Right lobe of liver (tissue), 4 donors: ENCODE measurements at regions not wholly inside any gene's neighbourhood (a gene's known extent, or its start where the extent isn't known, plus 50 kb on each side); places are given as distances from the start of the nearest gene placed in this dataset.

Experiments
- POLR2A ChIP-seq: fragments of 450-650 bp; IDR thresholded peaks from one replicate; pipeline ENCODE4 v1.6.1; 2017; ENCODE audit warnings: antibody characterized with exemption, mild to moderate bottlenecking
- TF ChIP-seq, protein P1 (sequence below), 4 donors: fragments of 200-600 bp in 3 of 4; fragments of 450-650 bp in 1 of 4; IDR thresholded peaks; one replicate each; pipeline versions ENCODE4 v1.5.1 to v1.8.0; 2016 to 2022; ENCODE audit warnings: antibody characterized with exemption in 4 of 4, mild to moderate bottlenecking in 2 of 4
- donor health status: DM: no; HTN: no; CAD: no.
- donor health status: DM: no; HTN: no; CAD: no.
- donor health status: DM: no; HTN: yes; CAD: no.

DNA sequence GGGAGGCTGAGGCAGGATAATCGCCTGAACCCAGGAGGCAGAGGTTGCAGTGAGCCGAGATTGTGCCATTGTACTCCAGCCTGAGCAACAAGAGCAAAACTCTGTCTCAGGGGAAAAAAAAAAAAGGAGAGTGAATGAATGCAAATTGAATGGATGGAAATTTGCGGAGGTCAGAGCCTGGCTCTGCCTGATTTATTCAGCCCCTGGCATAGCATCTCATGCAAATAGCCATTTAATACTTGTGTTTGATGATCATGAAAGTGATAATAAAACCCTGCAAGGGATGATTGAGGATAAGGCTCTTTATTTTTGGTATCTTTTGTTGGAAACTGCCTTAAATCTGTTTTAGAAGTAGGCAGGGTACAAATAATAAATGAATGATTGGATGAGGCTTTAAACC is 133.0 kb upstream of the SEMA6D start:
- TF ChIP-seq, protein P1, sequence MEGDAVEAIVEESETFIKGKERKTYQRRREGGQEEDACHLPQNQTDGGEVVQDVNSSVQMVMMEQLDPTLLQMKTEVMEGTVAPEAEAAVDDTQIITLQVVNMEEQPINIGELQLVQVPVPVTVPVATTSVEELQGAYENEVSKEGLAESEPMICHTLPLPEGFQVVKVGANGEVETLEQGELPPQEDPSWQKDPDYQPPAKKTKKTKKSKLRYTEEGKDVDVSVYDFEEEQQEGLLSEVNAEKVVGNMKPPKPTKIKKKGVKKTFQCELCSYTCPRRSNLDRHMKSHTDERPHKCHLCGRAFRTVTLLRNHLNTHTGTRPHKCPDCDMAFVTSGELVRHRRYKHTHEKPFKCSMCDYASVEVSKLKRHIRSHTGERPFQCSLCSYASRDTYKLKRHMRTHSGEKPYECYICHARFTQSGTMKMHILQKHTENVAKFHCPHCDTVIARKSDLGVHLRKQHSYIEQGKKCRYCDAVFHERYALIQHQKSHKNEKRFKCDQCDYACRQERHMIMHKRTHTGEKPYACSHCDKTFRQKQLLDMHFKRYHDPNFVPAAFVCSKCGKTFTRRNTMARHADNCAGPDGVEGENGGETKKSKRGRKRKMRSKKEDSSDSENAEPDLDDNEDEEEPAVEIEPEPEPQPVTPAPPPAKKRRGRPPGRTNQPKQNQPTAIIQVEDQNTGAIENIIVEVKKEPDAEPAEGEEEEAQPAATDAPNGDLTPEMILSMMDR (IDR thresholded peaks at IDR 0.05), result no peak
- TF ChIP-seq POLR2A, result no peak
